Activated naive CD4-positive, alpha-beta T cell (primary cell): ENCODE measurements at regions not wholly inside any gene's neighbourhood (a gene's known extent, or its start where the extent isn't known, plus 50 kb on each side); places are given as distances from the start of the nearest gene placed in this dataset.
A peak's percentile ranks its signal among the peaks of the same experiment; 100 is the strongest.

Experiments used
- DNase-seq, 4 experiments: peaks; one replicate each; lab custom pipeline; 2025; lab: John Stamatoyannopoulos, UW

DNA sequence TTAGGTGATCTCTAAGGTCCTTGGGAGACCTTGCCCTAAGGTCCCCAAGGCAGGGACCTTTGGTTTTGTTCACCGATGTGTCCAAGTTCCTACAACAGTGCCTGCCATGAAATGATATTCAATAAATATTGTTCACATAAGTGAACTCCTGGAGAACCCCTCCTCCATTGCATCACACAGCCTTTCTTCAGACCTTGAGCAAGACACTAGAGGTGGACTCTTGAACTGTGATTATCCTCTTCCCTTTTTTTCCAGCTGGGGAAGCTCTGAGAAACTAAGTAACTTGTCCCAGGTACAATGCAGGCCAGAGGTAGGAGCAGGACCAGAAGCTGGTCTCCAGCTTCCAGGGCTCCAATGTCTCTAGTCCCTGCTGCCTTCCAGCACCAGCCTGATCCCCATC lies 76.6 kb upstream of the LMO1 start:
- DNase-seq: no peak

DNA sequence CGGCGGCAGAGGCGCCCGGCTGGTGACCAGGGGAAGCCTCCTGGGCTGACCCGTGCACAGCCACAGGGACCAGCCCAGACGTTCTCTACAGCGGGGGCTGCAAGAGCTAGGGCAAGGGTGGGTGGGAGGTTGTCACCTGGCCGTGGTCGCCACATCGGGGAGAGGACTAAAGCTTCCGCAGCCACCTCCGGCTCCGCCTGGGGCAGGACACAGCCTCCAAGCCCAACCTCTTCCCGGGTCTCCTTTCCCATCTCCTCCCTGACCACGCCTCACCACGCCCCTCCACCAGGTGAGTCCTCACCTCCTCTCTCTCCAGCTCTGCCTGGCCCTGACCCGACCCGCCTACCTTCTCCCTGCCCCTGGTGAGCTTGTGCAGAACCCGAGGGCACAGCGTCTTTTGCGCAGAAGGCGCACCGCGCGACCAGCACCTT lies 75.9 kb upstream of the LMO1 start:
- no peak for DNase-seq

DNA sequence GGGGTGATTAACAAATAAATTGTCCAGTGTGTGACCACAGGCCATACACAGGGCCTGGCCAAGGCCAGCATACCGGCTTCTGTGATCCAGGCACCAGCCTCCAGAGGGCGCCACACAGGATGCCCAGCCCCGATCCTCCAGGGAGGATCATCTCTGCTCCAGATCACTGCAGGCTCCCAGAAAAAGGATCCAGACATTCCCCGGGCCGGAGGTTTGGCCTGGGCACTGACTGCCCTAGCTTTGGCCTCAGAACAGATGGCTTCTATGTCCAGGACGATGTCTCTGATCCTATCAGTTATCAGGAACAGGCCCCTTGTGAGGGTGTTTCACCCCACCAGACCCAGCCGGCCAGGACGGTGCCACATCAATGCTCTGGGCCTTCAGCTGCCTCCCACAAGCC lies 74.5 kb upstream of the LMO1 start:
- DNase-seq: no peak

DNA sequence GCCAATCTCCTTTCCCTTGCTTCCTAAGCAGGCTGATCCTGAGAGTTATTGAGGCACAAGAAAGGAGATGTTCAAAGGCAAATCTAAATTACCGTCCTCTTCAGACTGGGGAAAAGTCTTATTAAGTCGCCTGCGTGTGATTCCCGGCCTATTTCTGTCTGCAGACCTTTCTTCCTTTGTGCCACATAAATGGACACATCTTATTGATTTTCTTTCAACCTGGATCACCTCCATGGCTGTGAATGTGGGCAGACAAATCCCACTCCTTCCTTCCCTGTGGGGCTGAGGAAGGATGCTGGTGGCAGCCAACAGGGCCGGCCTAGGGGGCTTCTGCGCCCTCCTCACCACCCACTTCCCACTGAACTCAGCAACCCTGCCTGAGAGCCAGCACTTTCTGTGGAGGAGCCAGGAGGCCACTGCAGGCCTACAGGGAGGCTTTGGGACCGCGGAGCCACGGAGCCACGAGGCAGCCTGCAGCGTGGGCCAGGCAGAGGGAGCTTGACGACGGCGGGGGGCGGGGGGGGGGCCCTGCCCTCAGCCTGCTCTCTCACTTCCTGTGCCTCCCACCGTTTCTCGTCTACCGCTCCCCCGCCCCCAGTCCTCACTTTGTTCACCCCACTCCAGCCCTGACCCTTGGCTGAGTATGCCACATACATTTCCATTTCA lies 73.6 kb upstream of the LMO1 start:
- no peak for DNase-seq

DNA sequence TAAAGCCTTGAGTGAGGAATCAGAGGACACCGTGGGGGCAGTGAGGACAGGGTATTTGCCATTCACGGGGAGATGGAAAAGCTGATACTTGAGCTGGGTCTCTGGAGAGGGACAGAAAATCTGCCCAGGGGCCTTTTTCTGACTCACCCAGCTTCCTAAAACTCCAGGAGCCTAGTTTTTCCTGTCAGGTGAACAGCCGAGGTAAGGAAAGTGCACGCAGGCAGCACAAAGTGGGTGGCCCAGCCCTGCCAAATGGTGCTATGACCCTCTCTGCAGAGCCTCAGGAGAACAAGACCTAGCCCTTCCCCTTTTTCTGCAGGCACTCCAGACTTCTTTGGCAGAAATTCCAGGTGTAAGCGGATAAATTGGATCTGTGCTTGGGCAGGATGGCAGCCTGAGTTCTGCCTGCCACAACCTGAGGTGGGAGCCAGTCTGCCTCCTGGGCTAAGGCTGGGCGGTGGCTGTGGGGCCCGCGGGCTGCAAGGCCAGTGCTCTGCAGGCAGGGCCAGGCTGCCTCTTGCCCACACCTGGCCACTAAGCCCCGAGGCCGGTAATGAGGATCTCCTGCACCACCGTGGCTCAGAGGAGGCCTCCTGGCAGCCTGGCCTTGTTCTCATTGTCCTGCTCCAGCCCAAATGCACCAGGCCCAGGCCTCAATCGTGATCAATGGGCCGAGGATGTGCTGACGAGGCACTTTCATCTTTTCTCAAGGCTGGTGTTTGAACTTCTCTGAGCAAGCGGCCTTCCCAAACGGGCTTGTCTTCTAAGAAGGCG lies 72.9 kb upstream of the LMO1 start:
- no peak for DNase-seq

DNA sequence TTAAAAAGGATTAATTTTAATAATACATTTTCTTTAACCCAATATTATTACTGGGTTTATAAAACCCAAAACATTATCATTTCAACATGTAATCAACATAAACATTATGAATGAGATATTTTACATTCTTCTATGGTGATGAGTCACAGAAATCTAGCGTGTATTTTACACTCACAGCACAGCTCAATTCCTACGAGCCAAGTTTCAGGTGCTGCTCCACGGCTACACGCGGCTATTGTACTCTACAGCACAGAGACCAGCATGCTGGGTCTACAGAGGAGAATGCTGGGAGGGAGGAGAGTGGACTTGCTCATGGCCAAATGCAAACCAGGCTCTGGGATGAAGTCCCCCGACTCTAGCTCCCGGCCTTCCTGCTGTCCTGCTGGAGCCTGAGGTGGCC lies 72.0 kb upstream of the LMO1 start:
- no peak for DNase-seq

DNA sequence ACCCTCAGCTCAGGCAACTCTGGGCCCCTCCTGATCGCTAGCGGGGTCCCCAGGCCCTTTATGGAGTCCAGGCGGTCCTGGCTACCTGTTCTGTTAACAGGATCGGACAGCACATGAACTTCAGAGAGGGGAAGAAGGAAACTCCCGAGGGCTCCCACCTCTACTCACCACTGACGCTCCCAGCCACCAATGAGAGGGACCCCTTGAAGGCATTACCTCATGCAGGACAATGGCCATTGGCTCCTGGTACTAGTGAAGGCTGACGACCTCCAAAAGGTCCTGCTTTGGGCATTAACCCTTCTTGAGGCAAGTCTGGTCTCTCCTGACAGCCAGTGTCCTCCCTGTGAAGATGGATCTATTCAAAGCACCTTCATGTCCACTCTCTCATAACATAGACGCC lies 71.5 kb upstream of the LMO1 start:
- no peak for DNase-seq

DNA sequence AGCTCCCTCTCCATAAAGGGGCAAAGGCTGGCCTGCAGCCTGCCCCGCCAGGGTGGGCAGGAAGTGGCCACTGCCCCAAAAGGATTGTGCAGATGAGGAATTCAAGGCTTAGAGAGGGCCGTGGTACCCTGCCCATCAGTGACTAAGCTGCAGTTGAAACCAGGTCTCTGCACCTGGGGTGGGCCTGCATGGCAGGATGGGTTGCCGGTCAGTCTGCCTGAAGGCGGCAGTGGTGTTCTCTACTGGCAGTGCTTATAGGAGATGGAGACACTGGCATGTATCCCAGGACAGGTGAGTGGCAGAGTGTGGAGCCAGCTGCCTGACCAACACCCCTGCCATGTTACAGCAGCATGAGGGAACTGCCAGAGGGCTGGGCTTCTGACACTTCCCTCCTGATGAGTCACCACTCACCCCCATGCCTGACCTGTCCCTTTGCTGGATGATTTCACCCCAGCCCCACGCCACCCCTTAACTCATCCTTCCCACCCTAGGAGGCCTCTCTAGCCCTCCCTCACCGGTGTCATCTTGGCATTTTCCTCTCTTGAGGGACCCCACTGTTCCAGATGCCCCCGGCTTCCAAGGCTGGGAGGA lies 70.2 kb upstream of the LMO1 start:
- DNase-seq: no peak

DNA sequence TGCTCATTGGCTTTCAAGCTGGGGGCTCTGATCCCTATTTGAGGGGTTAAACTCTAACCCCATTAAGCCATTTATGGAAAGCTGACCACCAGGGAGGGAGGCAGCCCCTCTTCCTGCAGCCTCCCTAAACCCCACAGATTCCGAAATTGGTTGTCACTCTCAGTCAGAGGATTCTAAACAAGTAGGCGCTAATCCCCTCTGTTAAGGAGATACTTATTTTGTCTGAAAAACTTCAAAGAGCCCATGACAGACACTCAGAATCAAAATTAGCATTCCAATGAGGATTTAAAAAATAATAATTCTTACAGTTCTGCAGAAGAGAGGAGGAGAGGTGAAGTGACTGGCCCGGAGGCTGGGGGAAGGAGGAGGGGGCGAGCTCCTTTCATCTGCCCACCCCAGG lies 69.7 kb upstream of the LMO1 start:
- no peak for DNase-seq

DNA sequence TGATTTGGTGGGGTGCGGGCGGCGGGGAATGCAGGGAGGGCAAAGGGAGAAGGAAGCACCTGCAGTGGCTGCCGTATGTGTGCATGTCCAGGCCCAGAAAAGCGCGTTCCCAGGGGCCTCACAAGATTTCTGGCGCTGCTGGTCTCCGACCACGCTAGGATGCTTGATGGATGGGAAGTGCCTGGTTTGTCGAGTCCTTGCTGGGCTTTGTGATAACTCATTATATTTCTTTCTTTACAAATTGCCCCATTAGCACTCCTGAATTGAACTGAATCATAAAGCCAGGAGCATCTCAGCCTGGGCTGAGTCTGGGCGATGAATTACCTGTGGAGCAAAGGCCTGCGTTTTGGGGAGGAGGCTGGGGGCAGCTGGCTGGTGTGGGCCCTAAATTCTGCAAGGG lies 69.2 kb upstream of the LMO1 start:
- DNase-seq: no peak

DNA sequence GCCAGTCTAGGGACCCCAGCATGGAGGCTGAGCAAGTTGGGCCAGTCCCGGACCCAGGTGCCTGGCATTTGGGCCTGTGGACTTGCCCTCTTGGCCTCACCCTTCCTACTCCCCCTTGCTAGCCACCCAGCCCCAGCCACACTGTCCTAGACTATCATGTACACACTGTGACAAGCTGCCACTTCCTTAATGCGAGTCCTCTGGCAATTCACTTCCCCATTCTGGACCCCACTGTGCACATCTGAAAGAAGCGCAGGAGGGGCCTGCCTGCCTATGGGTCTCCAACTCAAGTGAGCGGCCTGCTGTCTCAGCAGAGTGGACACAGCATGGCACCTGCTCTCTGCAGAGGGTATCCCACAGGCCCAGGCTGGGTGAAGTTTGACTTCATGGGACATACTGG lies 68.5 kb upstream of the LMO1 start:
- no peak for DNase-seq

DNA sequence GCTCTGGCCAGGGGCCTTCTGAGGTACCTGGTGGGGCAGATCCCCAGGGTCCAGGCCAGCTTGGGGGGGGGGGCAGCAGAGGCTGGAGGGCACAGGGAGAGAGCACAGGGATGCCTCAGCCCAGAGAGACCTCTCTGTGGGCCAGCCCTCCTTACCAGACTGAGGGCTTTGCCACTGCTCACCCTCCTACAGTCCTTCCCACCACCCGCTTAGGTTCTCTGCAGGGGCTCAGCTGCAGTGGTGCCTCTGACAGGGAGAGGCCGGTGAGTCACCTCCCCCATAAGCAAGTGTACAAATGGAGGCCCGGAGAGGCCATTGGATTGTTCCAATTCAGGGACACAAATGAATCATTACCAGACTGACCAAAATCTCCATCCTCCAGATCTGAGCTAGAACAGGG lies 68.1 kb upstream of the LMO1 start:
- DNase-seq: no peak

DNA sequence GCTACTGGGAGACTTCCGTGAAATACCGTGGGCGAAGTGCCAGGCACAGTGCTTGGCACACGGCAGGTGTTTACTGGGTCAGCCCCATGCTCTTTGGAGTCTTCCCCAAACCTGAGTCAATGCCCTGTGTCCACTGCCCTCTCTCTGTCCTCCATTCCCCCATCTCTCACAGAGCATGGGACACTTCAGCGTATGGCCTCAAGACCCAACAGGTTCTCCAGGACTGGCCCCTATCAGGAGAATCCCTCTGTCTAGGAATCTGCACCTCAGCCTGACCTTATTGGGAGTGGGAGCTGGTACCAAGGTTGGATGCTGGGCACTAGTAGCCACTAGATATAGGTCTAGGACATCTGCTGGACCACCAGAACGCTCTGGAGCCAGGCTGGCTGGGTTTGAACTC lies 67.2 kb upstream of the LMO1 start:
- no peak for DNase-seq

DNA sequence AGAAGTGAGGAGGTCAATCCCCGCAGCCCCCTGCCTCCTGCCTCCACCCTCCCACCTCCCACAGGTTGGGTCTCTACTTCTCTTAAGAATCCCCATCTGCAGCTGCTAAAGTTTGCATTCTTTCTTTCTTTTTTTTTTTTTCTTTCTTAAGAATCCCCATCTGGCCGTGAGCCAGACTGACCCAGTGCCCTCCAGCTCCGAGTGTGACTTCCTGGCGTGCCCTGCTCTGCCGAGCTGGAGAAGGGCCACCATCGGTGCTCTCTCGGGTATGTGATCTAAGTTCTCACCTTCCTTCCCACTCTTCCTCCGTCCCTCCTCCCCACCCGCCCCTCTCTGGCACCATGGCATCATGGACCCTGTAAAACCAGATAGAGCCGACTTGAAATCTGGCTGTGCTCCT lies 66.7 kb upstream of the LMO1 start:
- DNase-seq: no peak

DNA sequence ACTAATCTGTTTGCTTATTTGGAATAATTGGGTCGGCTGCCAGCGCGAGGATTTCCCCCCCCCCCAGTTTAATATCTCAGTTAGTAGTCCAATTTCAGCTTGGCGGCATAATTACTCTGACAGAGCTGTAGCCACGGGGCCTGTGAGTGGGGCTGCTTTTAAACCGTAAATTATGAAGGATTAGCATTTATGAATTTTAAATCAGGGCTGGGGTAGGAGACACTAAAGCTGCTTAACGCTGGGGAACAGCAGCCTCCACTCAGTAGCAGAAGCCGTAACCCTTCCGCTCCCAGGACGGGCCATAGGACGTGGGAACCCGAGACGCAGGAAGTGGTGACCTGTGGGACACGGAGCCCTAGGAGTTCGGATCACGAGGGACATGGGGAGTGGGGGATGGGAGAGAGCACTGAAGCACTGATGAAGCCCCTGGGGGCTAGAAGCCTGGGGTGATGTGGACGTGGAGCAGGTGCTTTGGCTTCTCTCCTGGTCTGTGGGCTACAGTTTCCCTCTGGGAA lies 66.2 kb upstream of the LMO1 start:
- no peak for DNase-seq

DNA sequence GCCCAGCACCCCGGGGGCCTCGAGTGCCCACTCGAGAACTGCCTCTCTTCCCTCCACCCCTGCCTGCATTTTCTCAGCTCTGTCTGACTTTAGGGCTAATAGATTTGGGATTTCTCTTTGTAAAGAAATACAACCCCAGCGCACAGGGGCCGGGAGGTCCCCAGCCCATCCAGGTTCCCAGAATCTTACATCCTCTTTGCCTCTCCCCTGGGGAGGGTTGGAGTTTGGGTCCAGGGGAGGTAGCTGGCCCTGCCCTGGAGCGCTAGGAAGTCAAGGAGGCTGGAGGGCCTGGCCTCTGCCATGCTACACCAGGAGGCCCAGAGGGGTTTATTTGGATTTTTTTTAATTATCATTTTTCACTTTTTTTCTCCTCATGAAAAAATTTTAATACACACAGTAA lies 65.7 kb upstream of the LMO1 start:
- DNase-seq: no peak

DNA sequence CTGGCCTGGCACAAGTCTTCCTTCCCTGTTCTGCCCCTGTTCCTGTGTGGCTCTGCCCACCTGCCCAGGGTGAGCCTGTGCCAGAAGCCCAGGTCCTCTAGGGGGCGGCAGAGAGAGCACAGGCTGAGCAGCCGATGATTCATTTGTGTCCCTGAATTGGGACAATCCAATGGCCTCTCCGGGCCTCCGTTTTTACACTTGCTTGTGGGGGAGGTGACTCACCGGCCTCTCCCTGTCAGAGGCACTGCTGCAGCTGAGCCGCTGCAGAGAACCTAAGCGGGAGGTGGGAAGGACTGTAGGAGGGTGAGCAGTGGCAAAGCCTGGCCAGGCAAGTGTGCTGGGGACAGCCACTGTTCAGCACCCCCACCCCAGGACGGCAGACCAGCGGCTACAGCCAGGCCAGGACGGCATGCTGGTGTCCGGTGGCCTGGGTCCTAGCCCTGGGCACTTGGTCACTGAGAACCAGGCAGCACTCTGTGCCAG lies 65.2 kb upstream of the LMO1 start:
- peak in 3 of 4 experiments; percentile 13 to 38 (median 31) for DNase-seq

DNA sequence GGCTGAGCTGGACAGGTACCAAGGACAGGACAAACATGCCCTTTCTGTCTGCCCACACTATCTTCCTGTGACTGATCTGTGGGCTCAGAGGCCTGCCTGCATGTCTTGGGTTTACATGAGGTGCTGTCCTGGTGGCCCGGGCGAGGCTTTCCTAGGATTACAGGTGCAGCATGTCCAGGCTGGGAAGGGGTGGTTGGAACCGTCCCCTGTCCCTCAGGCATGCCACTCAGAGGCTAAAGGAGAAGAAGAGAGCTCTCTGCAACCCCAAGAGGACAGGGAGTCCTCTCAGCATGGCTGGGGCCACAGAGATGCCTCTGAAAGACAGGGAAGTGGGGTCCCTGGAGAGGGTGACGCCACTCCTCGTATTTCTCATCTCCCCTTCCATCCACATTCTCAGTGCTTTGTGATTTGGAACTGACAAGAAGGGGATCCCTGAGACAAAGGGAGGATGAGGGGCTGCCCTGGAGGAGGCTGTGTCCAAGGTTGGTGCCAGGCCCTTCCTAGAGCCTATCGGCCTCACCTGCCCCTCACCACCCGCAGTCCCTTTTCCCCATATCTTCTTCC lies 64.6 kb upstream of the LMO1 start:
- no peak for DNase-seq

DNA sequence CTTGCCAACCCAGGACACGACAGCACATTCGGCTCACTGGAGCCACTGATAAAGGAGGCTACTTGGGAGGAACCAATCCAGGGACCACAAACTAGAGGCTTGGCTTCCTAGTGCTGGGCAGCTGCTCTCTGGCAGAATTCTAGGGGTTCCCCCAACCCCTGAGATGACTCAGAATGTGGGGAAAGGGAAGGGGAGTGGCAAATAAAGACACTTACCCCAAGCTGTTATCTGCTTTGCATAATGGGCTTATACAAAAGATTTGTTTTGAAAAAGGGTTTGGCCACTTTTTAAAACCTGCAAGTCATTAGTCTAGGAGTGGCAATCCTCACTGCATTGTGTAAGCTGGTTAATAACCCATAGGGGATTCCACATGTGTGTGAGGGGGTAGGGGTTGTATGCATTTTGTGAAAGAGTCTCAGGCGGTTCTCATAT lies 64.1 kb upstream of the LMO1 start:
- DNase-seq: no peak

DNA sequence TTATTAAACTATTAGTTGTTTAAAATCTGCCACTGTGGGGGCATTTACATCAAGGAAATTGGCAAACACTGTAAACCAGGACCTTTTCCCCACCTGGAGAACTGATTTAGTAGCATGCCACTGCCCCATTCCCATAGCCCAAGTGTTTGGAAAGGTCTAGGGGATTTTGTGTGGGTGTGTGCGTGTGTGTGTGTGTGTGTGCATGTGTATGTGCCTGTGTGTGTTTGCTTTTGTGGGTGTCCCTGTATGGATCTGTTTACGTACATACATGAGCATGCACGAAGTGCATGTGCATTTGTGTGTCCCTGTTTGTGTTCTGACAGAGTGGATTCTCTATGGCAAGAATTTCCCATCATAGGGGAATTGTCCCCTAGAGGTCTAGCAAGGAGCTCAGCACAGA lies 62.7 kb upstream of the LMO1 start:
- DNase-seq: no peak

DNA sequence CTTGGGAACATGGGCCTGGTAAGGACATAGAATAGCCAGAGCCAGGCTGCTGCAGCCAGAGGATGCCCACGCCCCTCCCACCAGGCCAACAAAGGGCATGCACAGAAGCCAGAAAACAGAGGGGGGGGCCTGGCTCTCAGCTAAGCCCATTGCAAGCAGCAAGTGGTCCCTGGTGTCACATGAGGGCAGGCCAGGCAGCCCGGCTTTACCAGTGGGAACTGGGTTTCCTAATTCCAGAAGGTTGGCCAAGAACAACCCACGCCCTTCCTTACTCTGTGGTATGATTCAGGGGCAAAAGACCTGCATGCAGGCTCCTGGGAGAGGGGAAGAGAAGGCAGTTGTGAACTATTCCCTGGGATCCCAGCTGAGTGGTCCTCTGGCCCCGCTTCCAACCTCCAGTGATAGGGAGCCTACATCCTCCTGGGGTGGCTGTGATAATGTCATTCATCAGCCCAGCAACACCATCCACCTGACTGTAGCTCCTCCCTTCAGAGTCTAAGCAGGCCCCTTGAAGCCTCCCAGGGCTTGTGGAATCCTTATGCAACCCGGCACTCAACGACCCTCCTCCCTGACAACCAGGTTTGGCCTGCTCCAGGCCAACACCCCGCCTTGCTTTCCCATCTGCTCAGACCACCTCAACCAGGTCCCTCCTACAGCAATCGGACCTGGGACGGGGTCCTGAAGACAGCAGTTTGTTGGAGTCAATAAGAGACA lies 62.1 kb upstream of the LMO1 start:
- DNase-seq: no peak
